Upper lobe of left lung (tissue), 4 donors: ENCODE measurements at regions not wholly inside any gene's neighbourhood (a gene's known extent, or its start where the extent isn't known, plus 50 kb on each side); places are given as distances from the start of the nearest gene placed in this dataset.

Experiments used
- POLR2A ChIP-seq, 4 donors: fragments of 450-650 bp; IDR thresholded peaks; one replicate each; pipeline ENCODE4 v1.5.1; 2016 to 2017; ENCODE audit warnings: antibody characterized with exemption in 4 of 4, mild to moderate bottlenecking in 2 of 4
- POLR2AphosphoS5 ChIP-seq, 2 donors: sonication (generic); formaldehyde crosslinking; IDR thresholded peaks; one replicate each; pipeline ENCODE4 v1.5.1; 2017; ENCODE audit warnings: antibody characterized with exemption in 2 of 2
- TF ChIP-seq, protein P1 (sequence below), 6 experiments: fragments of 450-650 bp in 4 of 6; fragments of 200-600 bp in 2 of 6; sonication (generic) in 2 of 6; IDR thresholded peaks; one replicate each; pipeline ENCODE4 v1.5.1; 2016 to 2019; ENCODE audit warnings: antibody characterized with exemption in 6 of 6

DNA sequence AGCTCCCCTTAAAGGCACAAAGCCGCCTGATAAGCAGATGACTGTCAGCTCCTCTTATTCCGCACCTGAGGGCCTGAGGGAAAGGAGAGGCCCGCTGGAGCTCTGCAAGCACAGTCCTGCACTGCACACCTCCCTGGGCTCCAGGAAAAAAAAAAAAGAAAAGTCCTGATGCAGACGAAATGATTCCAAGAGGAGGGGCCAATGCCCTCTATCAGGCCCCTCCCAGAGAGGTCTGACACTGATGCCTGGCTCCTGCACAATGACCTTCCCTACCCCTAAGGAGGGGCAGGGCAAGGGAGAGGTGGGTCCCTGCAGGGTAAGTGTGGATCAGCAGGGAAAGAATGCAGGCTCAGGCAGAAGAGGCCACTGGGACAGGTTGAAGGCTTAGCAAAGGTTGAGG is 572.7 kb downstream of the SOX6 start:
- TF ChIP-seq, protein P1, sequence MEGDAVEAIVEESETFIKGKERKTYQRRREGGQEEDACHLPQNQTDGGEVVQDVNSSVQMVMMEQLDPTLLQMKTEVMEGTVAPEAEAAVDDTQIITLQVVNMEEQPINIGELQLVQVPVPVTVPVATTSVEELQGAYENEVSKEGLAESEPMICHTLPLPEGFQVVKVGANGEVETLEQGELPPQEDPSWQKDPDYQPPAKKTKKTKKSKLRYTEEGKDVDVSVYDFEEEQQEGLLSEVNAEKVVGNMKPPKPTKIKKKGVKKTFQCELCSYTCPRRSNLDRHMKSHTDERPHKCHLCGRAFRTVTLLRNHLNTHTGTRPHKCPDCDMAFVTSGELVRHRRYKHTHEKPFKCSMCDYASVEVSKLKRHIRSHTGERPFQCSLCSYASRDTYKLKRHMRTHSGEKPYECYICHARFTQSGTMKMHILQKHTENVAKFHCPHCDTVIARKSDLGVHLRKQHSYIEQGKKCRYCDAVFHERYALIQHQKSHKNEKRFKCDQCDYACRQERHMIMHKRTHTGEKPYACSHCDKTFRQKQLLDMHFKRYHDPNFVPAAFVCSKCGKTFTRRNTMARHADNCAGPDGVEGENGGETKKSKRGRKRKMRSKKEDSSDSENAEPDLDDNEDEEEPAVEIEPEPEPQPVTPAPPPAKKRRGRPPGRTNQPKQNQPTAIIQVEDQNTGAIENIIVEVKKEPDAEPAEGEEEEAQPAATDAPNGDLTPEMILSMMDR (IDR thresholded peaks at IDR 0.05) = no peak
- no peak for TF ChIP-seq POLR2AphosphoS5 (IDR thresholded peaks at IDR 0.05)
- no peak for TF ChIP-seq POLR2A (IDR thresholded peaks at IDR 0.05)
